ENCODE measurements at regions not wholly inside any gene's neighbourhood (a gene's known extent, or its start where the extent isn't known, plus 50 kb on each side); places are given as distances from the start of the nearest gene placed in this dataset.
"Not testable (repeated sequence)": the region's sequence is repeated elsewhere in the genome, so short reads cannot be mapped to it uniquely, and the experiment has no call there.

GRCh38 chr3:23144051-23144450 is 59.1 kb upstream of the UBE2E2 start:
- not testable (repeated sequence) for H3K27me3 ChIP-seq (ENCODE audit: control insufficient read depth, insufficient read depth, low read length); DNase-seq; H3K27ac ChIP-seq (ENCODE audit: low read length); H3K4me1 ChIP-seq (ENCODE audit: control insufficient read depth, insufficient read depth, low read length); H3K9me3 ChIP-seq (ENCODE audit: control insufficient read depth, low read depth, low read length); H3K36me3 ChIP-seq (ENCODE audit: control insufficient read depth, insufficient read depth, low read length); H3K4me3 ChIP-seq (ENCODE audit: low read length)
- WGBS (ENCODE audit: insufficient coverage, low lambda C conversion rate) = 86% methylated on average over 1 of the region's 2 CpGs

- Histone ChIP-seq H3K9me3 (ENCODE audit: control insufficient read depth, low read depth, low read length) (no peaks in the 10 kb centered on the region), H3K36me3 (ENCODE audit: control insufficient read depth, insufficient read depth, low read length) (no peaks in the 10 kb centered on the region), H3K4me1 (ENCODE audit: control insufficient read depth, insufficient read depth, low read length) (no peaks in the 10 kb centered on the region), H3K27me3 (ENCODE audit: control insufficient read depth, insufficient read depth, low read length) (no peaks in the 10 kb centered on the region), H3K27ac (ENCODE audit: low read length) (no peak overlapping the region), H3K4me3 (ENCODE audit: low read length) (no peak overlapping the region)
- no peak for DNase-seq
- 73% methylated on average over 2 of the region's 2 CpGs for WGBS (ENCODE audit: insufficient coverage, low lambda C conversion rate)
These were observed 57.0 kb upstream of the UBE2E2 start for GRCh38 chr3:23146163-23146562.

DNA sequence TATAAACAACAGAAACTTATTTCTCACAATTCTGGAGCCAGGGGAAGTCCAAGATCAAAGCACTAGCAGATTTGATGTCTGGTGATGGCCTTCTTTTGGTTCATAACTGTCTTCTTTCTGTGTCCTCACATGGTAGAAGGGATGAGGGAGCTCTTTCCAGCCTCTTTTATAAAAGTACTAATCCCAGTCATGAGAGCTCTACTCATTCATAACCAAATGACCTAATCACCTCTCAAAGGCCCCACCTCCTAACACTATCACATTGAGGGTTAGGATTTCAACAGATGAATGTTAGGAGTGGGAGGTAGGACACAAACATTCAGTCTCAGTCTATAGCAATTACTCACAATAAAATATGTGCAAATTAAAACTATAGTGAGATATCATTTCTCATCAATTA is 50.1 kb upstream of the UBE2E2 start:
- H3K4me3 ChIP-seq (ENCODE audit: low read length) = no peak overlapping the region
- no peak for DNase-seq
- H3K27me3 ChIP-seq (ENCODE audit: control insufficient read depth, insufficient read depth, low read length) = no peaks in the 10 kb centered on the region

More for the DNA sequence above, 50.1 kb upstream of the UBE2E2 start:
- H3K4me1 ChIP-seq (ENCODE audit: control insufficient read depth, insufficient read depth, low read length) = no peaks in the 10 kb centered on the region
- H3K27ac ChIP-seq (ENCODE audit: low read length) = no peak overlapping the region
- peaks cover 4% of the 10 kb centered on the region for H3K9me3 ChIP-seq (ENCODE audit: control insufficient read depth, low read depth, low read length)
- H3K36me3 ChIP-seq (ENCODE audit: control insufficient read depth, insufficient read depth, low read length) = no peaks in the 10 kb centered on the region

Measured in large intestine (tissue), 3 donors.